UCSD-AML1 (cell line): ENCODE measurements at regions not wholly inside any gene's neighbourhood (a gene's known extent, or its start where the extent isn't known, plus 50 kb on each side); places are given as distances from the start of the nearest gene placed in this dataset.
"Not testable (repeated sequence)": the region's sequence is repeated elsewhere in the genome, so short reads cannot be mapped to it uniquely, and the experiment has no call there.

Experiments
- DNase-seq: peaks from one replicate; lab custom pipeline; 2025; ENCODE audit not compliant: unreplicated experiment; lab: John Stamatoyannopoulos, UW

DNA sequence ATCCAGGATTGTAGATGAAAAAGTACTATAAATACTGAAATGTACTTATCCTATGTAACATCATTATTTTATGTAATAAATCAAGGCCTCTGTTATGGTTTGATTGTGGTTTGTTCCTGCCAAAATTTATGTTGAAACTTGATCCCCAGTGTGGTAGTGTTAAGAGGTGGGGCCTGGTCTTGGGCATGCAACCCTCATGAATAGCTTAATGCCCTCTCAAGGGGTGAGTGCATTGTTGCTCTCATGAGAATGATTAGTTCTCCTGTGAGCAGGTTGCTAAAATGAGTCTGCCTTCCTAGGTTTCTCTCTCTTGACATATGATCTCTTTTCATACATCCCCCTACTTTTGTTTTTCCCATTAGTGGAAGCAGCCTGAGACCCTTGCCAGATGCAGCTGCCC lies 915.4 kb downstream of the TSN start:
- no peak for DNase-seq

DNA sequence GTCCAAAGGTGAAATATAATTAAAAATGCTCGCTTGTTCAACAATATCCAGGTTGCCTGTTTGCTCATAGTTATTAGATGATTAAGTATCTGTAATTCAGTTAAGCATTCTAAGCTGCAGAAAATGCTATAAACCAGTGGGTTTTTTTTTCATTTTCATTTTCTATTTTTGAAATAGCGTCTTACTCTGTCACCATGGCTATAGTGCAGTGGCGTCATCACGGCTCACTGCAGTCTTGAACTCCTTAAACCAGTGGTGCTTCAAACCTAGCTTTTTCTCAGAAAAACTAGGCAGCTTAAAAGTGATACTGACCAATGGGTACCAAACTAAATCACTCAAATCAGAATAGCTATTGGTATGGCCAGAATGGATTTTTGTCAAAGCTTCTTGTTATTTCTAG lies 925.2 kb downstream of the TSN start:
- DNase-seq: no peak

DNA sequence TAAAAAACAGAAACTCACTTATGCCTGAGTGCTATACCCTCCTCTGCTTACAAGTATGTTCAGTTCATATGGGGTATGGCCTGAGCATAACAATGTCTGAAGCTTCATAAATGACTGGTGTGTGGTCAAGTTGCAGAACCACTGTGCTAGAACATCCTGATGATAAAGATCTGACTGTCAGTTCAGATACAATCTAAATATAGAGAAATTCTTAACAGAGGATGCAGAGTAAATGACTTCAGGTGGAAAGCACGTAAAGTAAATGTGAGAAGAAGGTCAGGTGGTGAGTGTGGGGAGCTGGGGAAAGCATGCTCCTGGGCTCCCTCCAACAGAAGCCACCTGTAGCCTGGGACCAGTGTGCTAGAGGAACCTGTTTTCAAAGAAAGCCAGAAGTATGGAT lies 926.2 kb downstream of the TSN start:
- no peak for DNase-seq

DNA sequence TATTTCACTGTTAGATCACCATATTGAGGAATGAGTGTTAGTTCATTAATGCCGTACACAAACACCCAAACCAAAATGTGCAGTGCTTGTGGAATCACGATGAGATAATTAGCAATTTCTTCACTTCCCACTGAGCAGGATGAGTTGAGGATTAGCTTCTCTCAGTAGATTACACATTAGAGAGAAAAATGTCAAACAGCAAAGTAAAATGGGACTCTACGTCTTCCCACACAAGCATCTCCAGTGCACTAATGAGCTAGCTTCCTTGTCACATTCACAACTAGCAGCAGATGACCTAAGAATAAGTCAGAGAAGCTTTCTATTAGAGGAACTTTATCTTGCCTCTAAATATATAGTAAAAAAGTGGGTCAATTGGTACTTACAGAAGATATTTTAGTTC lies 926.9 kb downstream of the TSN start:
- no peak for DNase-seq

DNA sequence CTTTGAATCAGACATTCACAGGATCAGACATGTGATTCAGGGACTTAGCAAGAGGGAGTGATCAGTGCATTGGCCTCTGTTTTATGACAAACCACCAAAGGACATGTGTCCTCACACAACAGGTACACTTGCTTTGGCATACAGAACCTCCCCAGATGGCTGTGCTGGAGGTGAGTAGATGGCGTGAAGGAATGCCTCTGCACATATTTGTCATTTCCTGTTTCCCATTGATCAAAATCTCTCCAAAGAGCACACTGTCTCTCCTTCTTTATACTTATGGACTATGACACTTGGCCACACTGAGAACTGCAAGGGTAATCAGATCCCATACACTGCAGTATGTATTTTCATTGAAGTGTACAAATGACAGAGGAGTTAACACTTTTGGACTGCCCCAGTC lies 927.6 kb downstream of the TSN start:
- no peak for DNase-seq

DNA sequence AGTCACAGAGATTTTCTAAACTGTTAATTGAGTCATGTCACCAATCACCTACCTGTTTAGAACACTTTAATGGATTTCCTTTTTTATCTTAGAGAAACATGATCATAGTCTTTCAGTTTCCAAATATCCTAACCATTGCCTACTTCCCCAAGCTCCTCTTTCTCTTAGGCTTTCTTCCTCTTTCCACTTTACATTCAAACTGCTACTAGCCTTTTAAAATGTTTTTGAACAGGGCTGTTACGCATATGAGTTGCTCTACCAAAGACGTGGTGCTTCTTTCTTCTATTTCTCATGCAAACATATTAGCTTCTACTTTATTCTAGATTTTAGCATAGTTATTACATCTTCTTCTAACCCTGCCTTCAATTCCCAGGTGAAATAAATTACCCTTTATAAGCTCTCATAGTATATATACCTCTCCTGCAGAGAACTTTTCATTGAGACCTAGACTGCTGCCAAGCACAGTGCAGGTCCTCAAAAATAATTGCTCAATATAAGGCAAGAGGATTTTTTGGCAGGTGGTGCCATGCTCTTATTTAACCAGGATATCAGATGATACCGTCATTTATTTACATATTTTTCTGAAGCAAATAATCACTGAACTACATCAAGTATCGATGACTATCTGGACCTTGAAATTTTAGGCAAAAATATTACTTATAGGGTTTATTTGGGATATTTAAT lies 937.1 kb downstream of the TSN start:
- DNase-seq: no peak

DNA sequence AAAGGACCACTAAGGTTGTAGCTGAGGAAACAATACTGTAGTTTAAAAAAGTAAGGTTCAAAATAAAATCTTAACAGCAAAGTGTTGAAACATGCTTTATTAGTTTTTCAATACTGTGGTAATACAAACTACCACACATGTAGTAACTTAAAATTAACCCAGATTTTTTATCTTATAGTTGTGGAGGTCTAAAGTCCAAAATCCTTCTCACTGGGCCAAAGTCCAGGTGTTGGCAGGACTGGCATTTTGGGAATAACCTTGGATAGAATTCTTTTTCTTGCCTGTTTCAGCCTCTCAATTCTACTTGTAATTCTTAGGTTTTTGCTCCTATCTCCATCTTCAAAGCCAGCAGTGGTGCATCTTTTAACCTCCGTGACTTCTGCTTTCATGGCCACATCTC lies 942.0 kb downstream of the TSN start:
- DNase-seq: no peak

DNA sequence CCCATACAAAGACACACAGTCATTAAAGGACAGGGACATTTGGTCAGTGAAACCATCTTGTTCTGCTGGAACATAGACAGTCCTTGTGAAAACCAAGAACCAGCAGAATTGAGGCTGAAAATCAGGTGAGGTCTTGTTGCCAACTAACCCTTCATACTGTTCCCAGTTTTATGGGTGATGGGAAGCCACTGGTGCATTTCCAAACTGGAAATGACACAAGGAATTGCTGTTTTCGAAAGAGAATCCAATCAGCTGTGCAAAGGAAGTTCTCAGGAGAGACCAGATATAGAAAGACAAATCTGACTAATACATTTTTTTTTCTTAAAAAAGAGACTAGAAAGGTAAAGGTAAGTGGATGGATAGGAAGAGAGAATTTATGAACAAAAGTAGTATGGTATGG lies 948.2 kb downstream of the TSN start:
- no peak for DNase-seq

DNA sequence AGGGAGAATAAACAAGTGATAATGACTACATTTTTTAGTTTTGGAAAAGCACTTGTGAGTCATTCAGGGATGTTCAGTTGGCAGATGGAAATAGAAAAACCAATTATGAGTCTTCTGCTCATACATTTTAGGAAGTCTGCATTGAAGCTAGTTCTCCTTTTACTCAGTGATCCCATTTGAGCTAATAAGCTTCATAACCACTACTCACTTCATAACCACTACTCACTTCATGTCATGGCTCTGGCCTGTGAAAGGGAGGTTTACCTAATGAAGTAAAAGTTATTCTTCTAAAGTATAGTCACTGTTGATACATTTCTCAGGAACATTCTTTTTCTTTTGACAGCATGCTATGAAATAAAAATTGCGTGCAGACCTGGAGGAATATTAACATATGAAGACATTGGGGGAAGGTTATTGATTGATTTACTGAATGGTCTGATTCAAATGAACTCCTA lies 948.7 kb downstream of the TSN start:
- DNase-seq: no peak

DNA sequence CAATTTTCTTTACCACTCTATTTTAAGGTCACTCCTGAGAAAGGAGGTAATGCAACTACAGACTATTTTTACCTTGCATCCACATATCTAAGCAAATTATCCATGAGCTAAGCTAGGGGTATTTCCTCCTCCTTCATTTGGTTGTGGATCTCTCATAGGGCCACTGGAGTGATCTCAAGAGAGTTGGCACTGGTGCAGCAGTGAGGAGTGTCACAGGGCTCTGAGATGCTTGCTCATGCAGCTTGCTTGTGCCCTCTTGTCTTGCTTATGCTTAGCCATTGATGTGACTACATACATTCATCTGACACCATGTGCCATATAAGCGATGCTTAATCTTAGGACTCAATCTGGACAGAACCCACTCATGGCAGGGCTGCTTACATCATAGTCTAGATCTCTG lies 950.3 kb downstream of the TSN start:
- DNase-seq: no peak

DNA sequence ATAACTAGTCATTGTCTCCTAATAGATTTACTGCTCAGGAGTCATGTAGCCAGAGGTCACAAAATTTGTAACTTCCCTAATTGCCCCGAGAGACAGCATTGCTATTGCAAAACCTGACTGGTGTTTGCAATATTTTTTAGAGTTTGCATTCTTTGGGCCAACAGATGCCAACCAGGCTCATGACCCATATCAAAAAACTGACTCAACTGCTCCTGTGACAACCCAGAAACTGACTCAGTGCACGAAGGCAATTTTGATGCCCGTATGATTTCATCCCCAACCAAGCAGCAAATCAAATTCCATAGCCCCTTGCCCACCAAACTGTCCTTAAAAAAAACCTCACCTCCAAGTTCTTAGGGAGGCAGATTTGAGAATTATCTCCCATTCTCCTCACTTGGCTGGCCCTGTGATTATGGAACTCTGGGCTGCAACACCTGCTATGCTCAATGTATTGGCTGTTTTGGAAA lies 951.3 kb downstream of the TSN start:
- DNase-seq: no peak

DNA sequence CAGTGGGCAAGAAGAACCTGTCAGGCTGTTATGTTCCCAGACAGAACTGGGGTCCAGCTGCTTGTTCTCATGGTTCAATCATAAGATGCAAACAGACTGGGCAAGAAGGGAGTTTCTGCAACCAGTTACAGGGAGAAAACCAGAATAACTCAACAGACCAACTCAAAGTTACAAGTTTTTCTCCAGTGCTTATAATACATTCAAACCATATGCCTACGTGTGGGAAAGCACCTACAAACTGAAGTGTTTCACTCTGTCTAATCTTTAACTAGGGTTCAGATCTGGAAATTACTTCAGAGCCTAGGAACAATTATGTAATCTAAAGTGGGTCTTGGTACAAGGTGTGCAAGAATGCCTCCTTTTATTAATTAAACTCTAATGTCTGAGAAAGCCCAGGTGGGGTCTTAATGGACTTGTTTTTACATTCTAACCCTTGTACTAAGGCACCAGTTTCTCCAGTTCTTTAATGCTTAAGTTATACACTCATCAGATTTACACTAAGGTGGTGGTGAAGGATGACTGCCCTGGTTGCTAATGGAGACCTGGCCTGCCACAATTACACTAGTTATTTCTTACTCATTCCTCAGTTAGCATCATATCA lies 951.9 kb downstream of the TSN start:
- DNase-seq: no peak

DNA sequence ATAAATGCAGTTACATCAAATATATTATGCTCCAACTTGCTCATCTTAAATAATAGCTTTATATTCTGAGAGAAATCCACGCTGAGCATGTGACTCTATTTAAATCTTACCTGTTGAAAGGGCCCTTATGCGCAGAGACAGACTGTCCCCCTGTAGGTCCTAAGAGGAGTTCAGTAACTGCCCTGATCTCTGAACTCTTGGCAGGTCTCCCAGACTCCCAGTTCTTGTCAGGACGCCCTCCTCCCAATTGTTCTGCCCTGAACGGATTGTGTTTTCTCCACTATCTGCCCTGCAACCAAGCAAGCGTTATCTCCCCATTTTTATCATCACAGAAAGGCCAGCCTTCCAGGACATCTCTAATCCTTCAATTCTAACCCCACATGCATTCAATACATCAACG lies 954.6 kb downstream of the TSN start:
- no peak for DNase-seq

DNA sequence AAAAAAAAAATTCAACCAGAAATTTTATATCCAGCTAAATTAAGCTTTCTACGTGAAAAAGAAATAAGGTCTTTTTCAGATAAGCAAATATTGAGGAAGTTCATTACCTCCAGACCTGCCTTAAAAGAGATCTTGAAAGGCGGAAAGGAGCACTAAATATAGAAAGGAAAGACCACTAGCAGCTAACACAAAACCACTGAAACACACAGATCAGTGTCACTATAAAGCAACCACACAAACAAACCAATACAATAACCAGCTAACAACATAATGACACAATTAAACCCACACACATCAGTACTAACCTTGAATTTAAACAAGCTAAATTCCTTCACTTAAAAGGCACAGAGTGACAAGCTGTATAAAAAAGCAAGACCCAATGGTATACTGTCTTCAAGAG lies 958.3 kb downstream of the TSN start:
- no peak for DNase-seq

DNA sequence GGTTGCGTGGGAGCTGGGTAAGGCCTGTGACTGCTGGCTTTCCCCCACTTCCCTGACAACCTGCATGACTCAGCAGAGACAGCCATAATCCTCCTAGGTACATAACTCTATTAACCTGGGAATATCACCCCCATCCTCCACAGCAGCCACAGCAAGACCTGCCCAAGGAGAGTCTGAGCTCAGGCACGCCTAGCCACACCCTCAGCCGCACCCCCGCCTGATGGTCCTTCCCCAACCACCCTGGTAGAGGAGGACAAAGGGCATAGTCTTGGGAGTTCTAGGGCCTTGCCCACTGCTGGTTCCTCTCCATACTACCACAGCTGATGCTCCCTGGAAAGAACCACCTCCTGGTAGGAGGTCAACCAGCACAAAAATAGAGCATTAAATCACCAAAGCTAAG lies 965.4 kb downstream of the TSN start:
- not testable (repeated sequence) for DNase-seq

DNA sequence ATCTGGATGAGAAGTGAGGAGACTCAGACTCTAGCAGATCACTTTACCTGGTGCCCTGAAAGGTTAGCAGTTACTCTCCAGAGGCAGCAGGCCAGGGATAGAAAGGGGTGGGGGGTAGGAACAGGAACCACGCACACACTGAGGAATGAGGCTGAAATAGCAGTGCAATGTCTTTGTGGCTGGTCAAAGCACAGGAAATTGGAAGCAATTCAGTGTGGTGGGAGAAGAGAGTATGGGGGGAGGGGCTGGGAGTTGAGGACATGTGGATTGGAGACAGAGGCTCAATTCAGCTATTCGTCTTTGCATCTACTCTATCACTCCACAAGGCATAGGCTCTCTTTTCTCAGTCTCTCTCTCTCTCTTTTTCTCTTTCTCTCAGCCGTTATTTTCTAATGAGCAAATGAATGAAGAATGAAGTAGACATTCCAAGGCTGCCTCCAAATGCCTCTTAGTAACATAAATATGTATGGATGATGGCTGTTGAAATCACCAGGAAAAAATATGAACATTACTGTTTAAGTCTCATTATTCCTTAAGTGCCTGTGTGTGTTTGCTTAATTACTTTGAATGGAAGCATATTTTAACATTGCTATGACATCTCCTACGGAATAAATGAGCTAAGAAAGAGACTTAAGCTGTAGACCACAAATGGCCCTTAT lies 979.4 kb downstream of the TSN start:
- DNase-seq: no peak

DNA sequence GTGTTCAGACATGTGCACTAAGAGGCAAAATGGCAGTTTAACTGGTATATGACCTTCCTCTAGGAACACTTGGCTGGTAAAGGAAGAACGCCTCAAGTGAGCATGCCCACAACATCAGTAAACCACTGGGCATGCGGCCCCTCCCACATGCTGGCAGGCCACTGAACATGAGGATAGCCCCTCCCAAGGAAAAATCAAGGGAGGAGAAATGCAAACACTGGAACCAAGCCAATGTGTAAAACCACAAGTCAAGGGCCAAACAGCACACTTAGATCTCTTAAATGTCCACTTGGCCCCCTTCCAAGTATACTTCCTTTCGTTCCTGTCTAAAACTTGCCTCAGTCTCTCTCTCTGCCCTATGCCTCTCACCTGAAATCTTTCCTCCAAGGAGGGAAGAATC lies 980.8 kb downstream of the TSN start:
- DNase-seq: no peak

DNA sequence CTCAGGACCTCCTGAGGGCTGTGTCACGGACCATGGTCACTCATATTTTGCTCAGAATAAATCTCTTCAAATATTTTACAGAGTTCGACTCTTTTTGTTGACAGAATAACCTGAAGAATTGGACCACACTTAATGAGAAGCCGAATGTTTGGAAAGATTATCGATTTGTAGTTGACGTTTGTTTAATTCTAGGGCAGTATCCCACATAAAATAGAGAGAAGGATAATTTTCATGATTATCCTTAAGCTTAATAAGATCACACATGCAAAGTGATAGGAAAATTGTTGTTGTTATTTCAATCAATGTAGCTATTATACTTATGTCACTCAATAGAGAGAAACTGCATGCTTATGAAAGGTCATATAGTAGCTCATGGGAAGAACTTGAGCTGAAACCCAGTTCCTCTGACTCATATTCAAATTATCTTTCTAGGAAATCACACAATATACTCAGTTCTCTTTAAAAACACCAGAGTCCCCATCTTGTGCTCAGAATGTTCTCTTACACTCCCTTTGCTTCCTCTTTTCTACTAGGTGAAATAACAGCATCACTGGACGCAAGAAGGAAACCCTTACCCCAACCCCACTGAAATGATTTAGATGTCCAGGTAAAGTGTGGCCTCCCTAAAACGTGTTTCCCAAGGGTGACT lies 982.1 kb downstream of the TSN start:
- no peak for DNase-seq

DNA sequence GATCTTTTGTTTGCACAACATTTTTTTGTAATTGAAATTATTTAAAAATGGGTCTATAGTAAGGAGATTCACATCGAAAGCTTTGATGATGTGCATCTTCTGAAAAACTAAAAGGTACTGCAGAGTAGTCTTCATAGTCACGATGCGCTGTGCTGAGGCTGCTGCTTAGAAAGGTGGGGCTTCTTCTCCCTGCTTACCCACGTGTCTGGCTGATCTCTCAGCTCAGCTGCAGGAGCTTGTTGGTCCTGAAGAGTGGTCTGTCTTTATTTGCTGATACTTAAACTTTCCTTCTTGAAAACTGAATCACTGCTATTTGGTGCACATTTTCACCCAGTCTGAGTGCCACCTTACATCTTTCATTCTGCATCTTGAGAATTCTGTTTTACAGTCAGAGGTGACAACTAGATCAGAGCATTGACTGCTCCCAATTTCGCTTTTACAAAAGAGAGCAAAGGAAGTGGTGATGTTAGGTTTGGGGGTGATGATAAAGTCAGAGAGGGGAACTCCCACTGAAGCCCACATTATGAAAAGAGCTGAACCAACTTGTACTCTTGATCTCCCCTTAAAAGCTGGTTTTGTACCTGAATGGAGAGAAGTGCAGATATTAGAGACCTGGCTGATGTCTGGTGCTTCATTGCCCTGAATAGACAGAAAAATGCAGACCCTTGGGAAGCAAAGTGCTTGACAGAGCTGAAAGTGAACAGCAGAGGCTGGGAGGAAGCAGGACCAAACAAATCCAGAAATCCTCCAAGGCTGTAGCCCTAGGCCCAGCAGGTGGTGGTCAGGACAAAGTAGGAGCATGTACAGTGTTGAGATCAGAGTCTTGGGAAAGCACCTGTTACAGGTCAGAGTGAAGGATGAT lies 984.5 kb downstream of the TSN start:
- DNase-seq: no peak

DNA sequence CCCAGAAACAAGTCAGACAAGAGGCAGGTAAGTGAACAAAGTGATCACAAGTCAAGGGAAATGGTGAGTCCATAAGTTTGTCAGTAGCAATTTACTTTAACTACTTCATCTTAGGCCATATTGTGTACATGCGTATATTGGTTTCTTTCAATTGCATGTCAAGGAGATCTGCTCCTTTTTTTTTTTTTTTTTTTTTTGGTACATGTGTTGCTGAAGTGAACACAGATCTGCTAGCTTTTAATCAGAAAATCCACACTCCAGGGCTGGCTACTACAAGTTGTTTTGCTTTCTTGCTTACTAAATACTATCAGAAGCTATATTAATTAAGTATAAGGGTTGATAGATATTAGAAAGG lies 985.1 kb downstream of the TSN start:
- no peak for DNase-seq

DNA sequence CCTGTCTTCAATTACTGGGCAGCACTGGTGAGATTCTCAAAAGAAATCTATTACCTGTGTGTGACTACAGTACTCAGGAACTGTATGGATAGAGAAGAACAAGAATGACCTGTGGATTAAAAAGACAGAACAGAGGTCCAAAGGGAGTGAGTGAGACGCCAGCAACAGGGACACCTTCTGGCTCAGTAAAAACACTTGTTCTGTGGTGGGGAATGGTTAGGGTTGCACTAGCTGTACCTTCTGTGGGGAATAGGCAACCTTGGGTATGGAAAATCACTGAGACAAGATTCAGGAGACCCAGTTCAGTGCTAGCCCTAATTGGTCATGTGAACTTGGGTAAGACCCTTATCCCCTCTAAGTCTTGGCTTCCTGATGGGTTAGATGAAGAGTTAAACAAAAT lies 986.0 kb downstream of the TSN start:
- no peak for DNase-seq
